IMR-90 (cell line): ENCODE measurements at regions not wholly inside any gene's neighbourhood (a gene's known extent, or its start where the extent isn't known, plus 50 kb on each side); places are given as distances from the start of the nearest gene placed in this dataset.
A peak's percentile ranks its signal among the peaks of the same experiment; 100 is the strongest.

Experiments
- ATAC-seq: fragments of 200-7000 bp; cut with Tn5 transposase; 2 replicates; pipeline ENCODE4 v1.9.1; 2020; ENCODE audit warnings: low read depth, mild to moderate bottlenecking, moderate library complexity
- BruUV-seq: library from RNA; stranded (reverse); fragments of 400-500 nt; replicated peaks from 2 replicates; lab custom pipeline; 2021; lab: Mats Ljungman, UMichigan
- CTCF ChIA-PET: fragments of 300-600 bp; formaldehyde crosslinking; extraction: SDS; loops from one replicate; lab custom pipeline; 2021; ENCODE audit warnings: antibody characterized with exemption; lab: Yijun Ruan, JAX
- POLR2A ChIA-PET: fragments of 300-600 bp; sonication (Branson Sonifier 250); formaldehyde crosslinking; loops from one replicate; lab custom pipeline; 2022; ENCODE audit warnings: antibody characterized with exemption; ENCODE audit not compliant: unreplicated experiment; lab: Charles Lee
- DNase-seq: peaks from one replicate; pipeline ENCODE4 v3.0.0; 2013
- H2AFZ ChIP-seq: replicated peaks from 2 replicates; pipeline ENCODE3; 2013; ENCODE audit warnings: low read length, mild to moderate bottlenecking; ENCODE audit not compliant: poor library complexity
- H2AK5ac ChIP-seq: 2 replicates; pipeline ENCODE4 v1.6.1; 2013; ENCODE audit warnings: low read depth, low read length, inconsistent platforms
- H2AK9ac ChIP-seq: replicated peaks from 2 replicates; pipeline ENCODE3; 2013; ENCODE audit warnings: mild to moderate bottlenecking, low read depth, low read length, moderate library complexity; ENCODE audit not compliant: poor library complexity
- H2BK120ac ChIP-seq: 2 replicates; pipeline ENCODE4 v1.6.1; 2013; ENCODE audit warnings: low read depth, low read length, inconsistent platforms
- H2BK15ac ChIP-seq: 3 replicates; pipeline ENCODE4 v1.6.1; 2013; ENCODE audit warnings: low read depth, low read length, inconsistent platforms
- H2BK20ac ChIP-seq: 2 replicates; pipeline ENCODE4 v1.6.1; 2013; ENCODE audit warnings: low read depth, mild to moderate bottlenecking, inconsistent platforms, low read length, moderate library complexity
- H2BK5ac ChIP-seq: 2 replicates; pipeline ENCODE4 v1.6.1; 2013; ENCODE audit warnings: mild to moderate bottlenecking, low read depth, low read length, inconsistent platforms; ENCODE audit not compliant: poor library complexity, severe bottlenecking
- H3K14ac ChIP-seq: replicated peaks from 2 replicates; pipeline ENCODE4 v1.6.1; 2013; ENCODE audit warnings: low read depth, low read length, inconsistent platforms
- H3K18ac ChIP-seq: 2 replicates; pipeline ENCODE4 v1.6.1; 2013; ENCODE audit warnings: low read depth, low read length, control low read depth
- H3K23ac ChIP-seq: 2 replicates; pipeline ENCODE4 v1.6.1; 2013; ENCODE audit warnings: low read depth, low read length, inconsistent platforms
- H3K27ac ChIP-seq: 2 replicates; pipeline ENCODE4 v1.5.1; 2013; ENCODE audit warnings: mild to moderate bottlenecking, control low read depth, low read length; ENCODE audit not compliant: insufficient read depth
- H3K27me3 ChIP-seq: 2 replicates; pipeline ENCODE4 v1.6.1; 2013; ENCODE audit warnings: low read length; ENCODE audit not compliant: control insufficient read depth, insufficient read depth
- H3K36me3 ChIP-seq: 2 replicates; pipeline ENCODE4 v1.6.1; 2013; ENCODE audit warnings: low read length, mixed read lengths; ENCODE audit not compliant: control insufficient read depth, insufficient read depth
- H3K4ac ChIP-seq: 2 replicates; pipeline ENCODE4 v1.6.1; 2013; ENCODE audit warnings: low read depth, low read length, inconsistent platforms
- H3K4me1 ChIP-seq: 2 replicates; pipeline ENCODE4 v1.6.1; 2013; ENCODE audit warnings: low read length, mixed read lengths; ENCODE audit not compliant: control insufficient read depth, insufficient read depth
- H3K4me2 ChIP-seq: 2 replicates; pipeline ENCODE4 v1.6.1; 2013; ENCODE audit warnings: low read depth, mild to moderate bottlenecking, control low read depth, low read length, moderate library complexity
- H3K4me3 ChIP-seq: 2 replicates; pipeline ENCODE4 v1.5.1; 2013; ENCODE audit warnings: low read depth, mild to moderate bottlenecking, control low read depth, low read length, moderate library complexity; ENCODE audit not compliant: insufficient read depth
- H3K56ac ChIP-seq: 2 replicates; pipeline ENCODE4 v1.6.1; 2013; ENCODE audit warnings: low read length, inconsistent platforms; ENCODE audit not compliant: insufficient read depth; ENCODE audit errors: extremely low read depth
- H3K79me1 ChIP-seq, 2 experiments: 2 replicates each; pipeline ENCODE4 v1.6.1; 2013; ENCODE audit warnings: low read length in 2 of 2, inconsistent platforms in 1 of 2, low read depth in 1 of 2
- H3K9ac ChIP-seq: 2 replicates; pipeline ENCODE4 v1.6.1; 2013; ENCODE audit warnings: low read depth, low read length, control low read depth
- H3K9me1 ChIP-seq: 2 replicates; pipeline ENCODE4 v1.6.1; 2013; ENCODE audit warnings: low read length, inconsistent platforms; ENCODE audit not compliant: insufficient read depth
- H3K9me3 ChIP-seq: 2 replicates; pipeline ENCODE4 v1.6.1; 2013; ENCODE audit warnings: low read length; ENCODE audit not compliant: control insufficient read depth, insufficient read depth
- H4K20me1 ChIP-seq: 2 replicates; pipeline ENCODE4 v1.6.1; 2013; ENCODE audit warnings: low read length, inconsistent platforms; ENCODE audit not compliant: insufficient read depth
- H4K5ac ChIP-seq: 2 replicates; pipeline ENCODE4 v1.6.1; 2013; ENCODE audit warnings: mild to moderate bottlenecking, low read depth, low read length, control low read depth
- H4K8ac ChIP-seq, 2 experiments: 2 replicates each; pipeline ENCODE4 v1.6.1; 2013; ENCODE audit warnings: low read depth in 2 of 2, low read length in 2 of 2, control low read depth in 1 of 2, inconsistent platforms in 1 of 2
- H4K91ac ChIP-seq: 2 replicates; pipeline ENCODE4 v1.6.1; 2013; ENCODE audit warnings: low read depth, low read length, inconsistent platforms; ENCODE audit not compliant: insufficient read depth
- BHLHE40 ChIP-seq: fragments of 150-350 bp; IDR thresholded peaks from 2 replicates; pipeline ENCODE4 v1.6.1; 2016; ENCODE audit warnings: mild to moderate bottlenecking, low read depth, low read length
- CEBPB ChIP-seq: IDR thresholded peaks from 2 replicates; pipeline ENCODE4 v1.6.1; 2012; ENCODE audit warnings: low read depth, low read length, improper control_type of control experiment
- CHD1 ChIP-seq: IDR thresholded peaks from 2 replicates; pipeline ENCODE4 v1.6.1; 2012; ENCODE audit warnings: low read depth, low read length, improper control_type of control experiment
- MAFK ChIP-seq: IDR thresholded peaks from 2 replicates; pipeline ENCODE4 v1.6.1; 2012; ENCODE audit warnings: low read depth, low read length, improper control_type of control experiment
- POLR2A ChIP-seq: IDR thresholded peaks from 2 replicates; pipeline ENCODE4 v1.6.1; 2012; ENCODE audit warnings: mild to moderate bottlenecking, low read depth, low read length
- RAD21 ChIP-seq: IDR thresholded peaks from 2 replicates; pipeline ENCODE4 v1.6.1; 2012; ENCODE audit warnings: low read length, improper control_type of control experiment
- RFX5 ChIP-seq: IDR thresholded peaks from 2 replicates; pipeline ENCODE4 v1.8.0; 2012; ENCODE audit warnings: low read depth, mild to moderate bottlenecking, low read length, moderate library complexity
- SMC3 ChIP-seq: fragments of 150-350 bp; IDR thresholded peaks from 2 replicates; pipeline ENCODE4 v1.6.1; 2016; ENCODE audit warnings: low read depth, mild to moderate bottlenecking, antibody characterized with exemption, low read length, moderate library complexity
- WGBS, 2 experiments: methylation state at CpG; one replicate each; pipeline versions ENCODE4 v1.1.5 to v1.1.7; 2013; ENCODE audit warnings: missing lambda C conversion rate in 2 of 2; ENCODE audit not compliant: insufficient read length in 1 of 2; ENCODE audit errors: extremely low coverage in 2 of 2; 5-methylcytosine and 5-hydroxymethylcytosine counted together
- dilution Hi-C: fragments of 300-500 bp; cut with HindIII; formaldehyde crosslinking; loops from one replicate; pipeline ENCODE4 v1.14.3; 2018; ENCODE audit warnings: low sequenced_read_pairs; ENCODE audit not compliant: unreplicated experiment
- in situ Hi-C: fragments of 300-500 bp; cut with MboI; formaldehyde crosslinking; loops from 3 replicates; pipeline ENCODE4 v1.14.3; 2019; ENCODE audit warnings: low sequenced_read_pairs, inconsistent platforms, mixed read lengths
- intact Hi-C: fragments of 100-400 bp; cut with micrococcal nuclease; formaldehyde crosslinking; loops from 2 replicates; pipeline ENCODE4 v1.10.0; 2022
- TF ChIP-seq, protein P1 (sequence below): conservative IDR thresholded peaks from 2 replicates; pipeline ENCODE4 v1.5.1; 2012; ENCODE audit warnings: mild to moderate bottlenecking, low read depth, low read length, improper control_type of control experiment
- TF ChIP-seq, protein P2 (sequence below): fragments of 150-350 bp; IDR thresholded peaks from 2 replicates; pipeline ENCODE4 v1.6.1; 2017; ENCODE audit warnings: mild to moderate bottlenecking, antibody characterized with exemption, low read length, low read depth

DNA sequence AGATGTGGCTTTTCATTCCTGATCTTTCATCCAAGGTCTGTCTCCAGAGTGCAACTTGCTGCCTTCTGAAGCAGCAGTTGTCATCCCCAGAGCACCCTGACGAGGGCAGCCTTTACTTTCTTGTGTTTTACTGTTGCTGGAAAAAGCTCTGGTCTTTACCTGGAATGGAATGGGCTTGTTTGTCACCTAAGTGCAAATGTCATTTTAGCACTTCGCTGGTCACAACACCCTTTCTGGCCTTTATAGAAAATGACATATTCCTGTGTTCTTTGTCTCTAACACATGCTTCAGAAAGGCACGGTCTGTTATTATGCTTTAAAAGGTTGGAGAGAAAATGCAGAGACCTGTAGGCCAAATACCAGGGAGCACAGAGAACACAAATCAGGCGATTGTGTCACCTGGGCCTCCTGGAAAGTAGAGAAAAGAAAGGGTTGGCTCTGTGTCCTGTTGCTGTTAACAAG lies 332.7 kb upstream of the IGFBP7 start:
- in situ Hi-C loops (loop anchor here (25.0 kb wide), 1 partner anchor 406 kb away; no protein-coding TSS in a partner anchor), dilution Hi-C loops (no loop called here), intact Hi-C loops (no loop called here)
- Histone ChIP-seq H2BK120ac (no peak overlapping the region), H3K4me3 (no peak overlapping the region), H2AK5ac (no peak overlapping the region), H3K4ac (no peak overlapping the region), H2BK15ac (no peak overlapping the region), H3K36me3 (no peaks in the 10 kb centered on the region), H3K4me2 (no peak overlapping the region), H4K5ac (no peak overlapping the region), H2BK5ac (no peak overlapping the region), H3K79me1 (no peaks in the 10 kb centered on the region), H3K27ac (no peak overlapping the region), H3K9me3 (no peaks in the 10 kb centered on the region), H4K8ac (no peak overlapping the region), H3K27me3 (no peaks in the 10 kb centered on the region), H3K23ac (no peak overlapping the region), H4K20me1 (no peaks in the 10 kb centered on the region), H2AFZ (no peak overlapping the region), H2BK20ac (no peak overlapping the region), H3K18ac (no peak overlapping the region), H4K91ac (no peak overlapping the region), H2AK9ac (no peak overlapping the region), H3K4me1 (no peaks in the 10 kb centered on the region), H3K56ac (no peak overlapping the region), H3K9ac (no peak overlapping the region), H3K9me1 (no peaks in the 10 kb centered on the region), H3K14ac (no peak overlapping the region)
- BruUV-seq = no TSS peak
- ChIA-PET CTCF (interaction anchor here (0.8 kb wide), 1 partner anchor 35 kb away, joined by 3 read pairs; no protein-coding TSS in a partner anchor), POLR2A (no interaction called here)
- DNase-seq (peak; percentile 13), ATAC-seq (peak; percentile 57)
- TF ChIP-seq, protein P1, sequence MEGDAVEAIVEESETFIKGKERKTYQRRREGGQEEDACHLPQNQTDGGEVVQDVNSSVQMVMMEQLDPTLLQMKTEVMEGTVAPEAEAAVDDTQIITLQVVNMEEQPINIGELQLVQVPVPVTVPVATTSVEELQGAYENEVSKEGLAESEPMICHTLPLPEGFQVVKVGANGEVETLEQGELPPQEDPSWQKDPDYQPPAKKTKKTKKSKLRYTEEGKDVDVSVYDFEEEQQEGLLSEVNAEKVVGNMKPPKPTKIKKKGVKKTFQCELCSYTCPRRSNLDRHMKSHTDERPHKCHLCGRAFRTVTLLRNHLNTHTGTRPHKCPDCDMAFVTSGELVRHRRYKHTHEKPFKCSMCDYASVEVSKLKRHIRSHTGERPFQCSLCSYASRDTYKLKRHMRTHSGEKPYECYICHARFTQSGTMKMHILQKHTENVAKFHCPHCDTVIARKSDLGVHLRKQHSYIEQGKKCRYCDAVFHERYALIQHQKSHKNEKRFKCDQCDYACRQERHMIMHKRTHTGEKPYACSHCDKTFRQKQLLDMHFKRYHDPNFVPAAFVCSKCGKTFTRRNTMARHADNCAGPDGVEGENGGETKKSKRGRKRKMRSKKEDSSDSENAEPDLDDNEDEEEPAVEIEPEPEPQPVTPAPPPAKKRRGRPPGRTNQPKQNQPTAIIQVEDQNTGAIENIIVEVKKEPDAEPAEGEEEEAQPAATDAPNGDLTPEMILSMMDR = peak; percentile 51
- TF ChIP-seq POLR2A (no peak), RFX5 (no peak), BHLHE40 (no peak), CHD1 (no peak), CEBPB (no peak), MAFK (no peak), SMC3 (peak; percentile 33), RAD21 (peak; percentile 65)
- TF ChIP-seq, protein P2, sequence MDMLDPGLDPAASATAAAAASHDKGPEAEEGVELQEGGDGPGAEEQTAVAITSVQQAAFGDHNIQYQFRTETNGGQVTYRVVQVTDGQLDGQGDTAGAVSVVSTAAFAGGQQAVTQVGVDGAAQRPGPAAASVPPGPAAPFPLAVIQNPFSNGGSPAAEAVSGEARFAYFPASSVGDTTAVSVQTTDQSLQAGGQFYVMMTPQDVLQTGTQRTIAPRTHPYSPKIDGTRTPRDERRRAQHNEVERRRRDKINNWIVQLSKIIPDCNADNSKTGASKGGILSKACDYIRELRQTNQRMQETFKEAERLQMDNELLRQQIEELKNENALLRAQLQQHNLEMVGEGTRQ = no peak
- no CpG with 5 or more reads among the region's 4 CpGs for WGBS, 2 experiments
